T-helper 1 cell treated with Interleukin-12 subunit alpha and Interleukin-12 subunit beta and Interleukin-4 antibody, amounts not matched to agents 30 μg/mL and 1 μg/mL, for 36 hours (primary cell): ENCODE measurements at regions not wholly inside any gene's neighbourhood (a gene's known extent, or its start where the extent isn't known, plus 50 kb on each side); places are given as distances from the start of the nearest gene placed in this dataset.

Experiments used
- H3K27ac Mint-ChIP-seq: one replicate; pipeline ENCODE4 v1.8.0; 2021; ENCODE audit warnings: mild to moderate bottlenecking, mixed read lengths
- H3K27me3 Mint-ChIP-seq: one replicate; pipeline ENCODE4 v1.8.0; 2021; ENCODE audit warnings: low read depth, mixed read lengths
- H3K36me3 Mint-ChIP-seq: one replicate; pipeline ENCODE4 v1.8.0; 2021; ENCODE audit warnings: low read depth, mixed read lengths
- H3K4me1 Mint-ChIP-seq: one replicate; pipeline ENCODE4 v1.8.0; 2021; ENCODE audit warnings: low read depth, mixed read lengths
- H3K4me3 Mint-ChIP-seq: one replicate; pipeline ENCODE4 v1.8.0; 2021; ENCODE audit warnings: mild to moderate bottlenecking, moderate library complexity, mixed read lengths
- H3K9me3 Mint-ChIP-seq: one replicate; pipeline ENCODE4 v1.8.0; 2021; ENCODE audit warnings: mixed read lengths

GRCh38 chr1:38273196-38273804 is 226.7 kb upstream of the POU3F1 start:
- no peaks in the 10 kb centered on the region for H3K9me3 Mint-ChIP-seq
- no peak overlapping the region for H3K4me3 Mint-ChIP-seq
- no peaks in the 10 kb centered on the region for H3K4me1 Mint-ChIP-seq
- no peaks in the 10 kb centered on the region for H3K36me3 Mint-ChIP-seq
- no peak overlapping the region for H3K27ac Mint-ChIP-seq
- H3K27me3 Mint-ChIP-seq = peaks cover 27% of the 10 kb centered on the region

DNA sequence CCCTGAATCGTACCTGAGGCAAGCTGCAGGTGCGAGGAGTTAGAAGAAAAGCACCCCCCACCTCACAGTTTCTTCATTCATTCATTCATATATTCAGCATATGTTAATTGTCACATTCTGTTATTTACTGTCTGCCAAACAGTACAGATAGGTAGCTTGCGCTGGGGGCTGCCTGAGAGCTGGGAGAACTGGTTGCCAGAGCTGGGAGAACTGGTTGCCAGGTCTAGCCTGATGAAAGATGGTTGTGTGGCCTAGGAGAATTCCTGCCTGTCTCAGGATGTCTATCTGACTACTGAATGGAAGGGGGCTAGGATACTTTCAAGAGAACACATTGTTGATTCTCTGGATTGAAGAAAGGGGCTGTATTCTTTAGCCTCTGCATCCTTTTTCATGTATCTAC is 225.9 kb upstream of the POU3F1 start:
- Mint-ChIP-seq H3K27ac (no peak overlapping the region), H3K4me3 (no peak overlapping the region), H3K27me3 (peaks cover 31% of the 10 kb centered on the region), H3K4me1 (no peaks in the 10 kb centered on the region), H3K9me3 (no peaks in the 10 kb centered on the region), H3K36me3 (no peaks in the 10 kb centered on the region)

DNA sequence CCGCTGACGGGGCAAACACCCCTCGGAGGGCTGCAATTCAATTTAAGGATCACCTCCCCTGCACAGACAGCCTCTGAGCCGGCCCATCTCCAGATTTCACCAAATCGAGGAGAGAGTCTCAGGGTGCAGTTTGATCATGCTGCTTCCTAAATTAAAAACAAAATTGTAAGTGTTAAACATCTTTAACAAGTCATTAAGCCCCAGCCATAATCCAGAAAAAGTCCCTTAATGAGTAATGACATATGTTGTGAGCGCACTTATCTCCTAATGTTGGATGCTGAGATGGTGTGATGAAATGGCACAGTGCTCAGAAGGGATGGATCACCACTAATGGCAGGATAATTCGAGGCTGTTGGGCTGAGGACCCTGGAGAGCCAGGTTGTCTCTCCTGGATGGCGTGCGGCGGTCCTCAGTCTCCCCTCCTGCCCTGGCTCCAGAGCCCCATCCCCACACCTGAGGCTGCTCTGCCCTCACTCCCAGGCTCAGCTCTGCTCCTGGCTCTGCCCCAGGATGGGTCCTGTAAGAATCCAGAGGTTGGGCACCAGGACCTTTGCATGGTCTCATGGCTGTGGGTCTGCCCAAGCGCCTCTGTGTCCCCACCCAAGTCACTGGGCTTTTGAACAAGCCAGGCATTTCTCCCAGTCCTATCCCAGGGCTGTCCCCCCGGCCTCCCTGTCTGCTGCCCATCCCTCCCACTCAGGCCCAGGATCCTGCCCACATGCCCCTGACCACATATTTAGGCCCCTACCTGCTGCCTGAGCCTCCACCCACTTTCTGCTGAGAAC is 224.4 kb upstream of the POU3F1 start:
- Mint-ChIP-seq H3K27me3 (peaks cover 31% of the 10 kb centered on the region), H3K4me3 (no peak overlapping the region)

DNA sequence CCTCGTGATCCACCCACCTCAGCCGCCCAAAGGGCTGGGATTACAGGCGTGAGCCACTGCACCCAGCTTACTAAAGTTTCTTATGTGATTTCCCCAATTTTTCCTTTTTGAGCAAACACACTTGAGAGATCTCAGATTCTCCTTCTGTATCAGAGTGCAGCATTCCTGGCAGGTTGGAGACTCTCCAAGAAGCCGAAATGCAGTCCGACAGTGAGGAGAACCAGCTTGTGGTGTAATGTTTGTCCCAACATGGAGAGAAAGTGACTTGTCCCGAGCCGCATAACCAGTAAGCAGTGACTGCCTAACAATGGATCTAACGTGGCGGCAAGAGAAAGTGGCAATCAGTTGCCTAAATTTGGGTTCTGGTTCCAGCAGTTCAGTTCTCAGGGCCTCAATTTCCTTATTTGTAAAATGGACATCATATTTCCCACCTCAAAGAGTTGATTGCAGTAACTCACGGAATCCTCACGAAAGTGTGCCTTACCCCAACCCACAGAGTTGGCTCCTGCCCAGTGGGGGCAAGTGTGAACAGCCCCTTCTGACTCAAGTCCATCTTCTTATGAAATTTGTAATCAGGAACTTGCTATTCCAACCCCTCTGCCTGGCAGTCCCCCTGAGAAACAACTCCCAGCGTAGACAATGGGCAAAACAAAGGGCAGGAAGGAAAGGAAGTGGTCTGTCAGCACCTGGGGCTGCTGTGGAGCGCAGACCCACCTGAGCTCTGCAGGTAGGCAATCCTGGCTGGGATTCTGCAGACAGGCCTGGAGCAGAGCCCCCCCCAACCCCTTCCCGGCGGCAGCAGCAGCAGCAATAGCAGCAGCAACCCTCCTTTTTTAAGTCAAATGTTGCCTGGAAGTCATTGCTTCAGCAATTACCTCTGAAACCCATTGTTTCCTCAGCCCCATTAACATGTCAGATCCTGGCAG is 223.6 kb upstream of the POU3F1 start:
- no peaks in the 10 kb centered on the region for H3K9me3 Mint-ChIP-seq
- no peaks in the 10 kb centered on the region for H3K36me3 Mint-ChIP-seq
- peaks cover 31% of the 10 kb centered on the region for H3K27me3 Mint-ChIP-seq
- no peaks in the 10 kb centered on the region for H3K4me1 Mint-ChIP-seq
- no peak overlapping the region for H3K27ac Mint-ChIP-seq
- H3K4me3 Mint-ChIP-seq = no peak overlapping the region

More for the DNA sequence above, 224.4 kb upstream of the POU3F1 start:
- H3K36me3 Mint-ChIP-seq = no peaks in the 10 kb centered on the region
- H3K27ac Mint-ChIP-seq = no peak overlapping the region
- no peaks in the 10 kb centered on the region for H3K4me1 Mint-ChIP-seq
- H3K9me3 Mint-ChIP-seq = no peaks in the 10 kb centered on the region

GRCh38 chr1:38268226-38268625 is 221.6 kb upstream of the POU3F1 start:
- no peaks in the 10 kb centered on the region for H3K9me3 Mint-ChIP-seq
- peaks cover 31% of the 10 kb centered on the region for H3K27me3 Mint-ChIP-seq
- H3K27ac Mint-ChIP-seq = no peak overlapping the region
- no peaks in the 10 kb centered on the region for H3K4me1 Mint-ChIP-seq
- H3K4me3 Mint-ChIP-seq = no peak overlapping the region
- no peaks in the 10 kb centered on the region for H3K36me3 Mint-ChIP-seq

DNA sequence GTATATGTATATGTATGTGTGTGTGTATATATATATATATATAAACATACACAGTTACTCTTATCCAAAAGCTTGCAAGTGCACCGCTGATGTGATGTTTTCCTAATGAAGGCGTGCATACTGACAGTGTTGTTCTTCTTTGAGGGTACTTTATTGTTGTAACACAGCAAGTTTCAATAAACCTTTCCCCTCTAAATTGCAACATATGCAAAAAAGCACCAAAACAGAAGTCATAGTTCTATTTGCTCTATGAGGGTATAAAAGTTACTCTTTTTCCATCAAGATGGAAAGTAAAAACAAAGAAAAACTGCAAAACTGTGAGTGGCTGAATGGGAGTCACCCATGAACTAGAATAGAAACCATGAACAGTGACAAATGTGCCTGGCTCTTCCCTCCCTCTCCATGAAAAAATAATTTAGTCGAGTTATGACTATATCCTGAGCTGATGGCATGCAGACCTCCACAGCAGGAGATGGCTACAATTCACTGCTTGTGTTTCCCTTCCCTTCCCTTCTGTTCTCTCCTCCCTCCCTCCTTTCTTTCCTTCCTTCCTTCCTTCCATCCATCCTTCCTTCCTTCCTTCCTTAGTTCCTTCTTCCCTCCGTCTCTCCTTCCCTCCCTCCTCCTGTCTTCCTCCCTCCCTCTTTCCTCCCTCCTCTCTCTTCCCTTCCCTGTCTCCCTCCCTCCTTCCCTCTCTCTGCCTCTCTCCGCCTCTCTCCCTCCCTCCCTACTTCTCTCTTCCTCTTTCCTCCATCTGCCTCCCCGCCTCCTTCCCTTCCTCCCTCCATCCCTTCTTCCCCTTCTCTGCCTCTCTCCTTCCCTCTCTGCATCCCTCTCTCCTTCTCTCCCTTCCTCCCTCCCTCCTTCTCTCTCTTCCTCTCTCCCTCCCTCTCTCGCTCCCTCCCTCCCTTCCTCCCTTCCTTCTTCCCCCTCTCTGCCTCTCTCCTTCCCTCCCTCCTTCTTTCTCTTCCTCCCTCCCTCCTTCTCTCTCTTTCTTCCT is 220.7 kb upstream of the POU3F1 start:
- Mint-ChIP-seq H3K4me3 (no peak overlapping the region), H3K9me3 (no peaks in the 10 kb centered on the region), H3K27ac (no peak overlapping the region), H3K27me3 (peaks cover 29% of the 10 kb centered on the region), H3K36me3 (no peaks in the 10 kb centered on the region), H3K4me1 (no peaks in the 10 kb centered on the region)

DNA sequence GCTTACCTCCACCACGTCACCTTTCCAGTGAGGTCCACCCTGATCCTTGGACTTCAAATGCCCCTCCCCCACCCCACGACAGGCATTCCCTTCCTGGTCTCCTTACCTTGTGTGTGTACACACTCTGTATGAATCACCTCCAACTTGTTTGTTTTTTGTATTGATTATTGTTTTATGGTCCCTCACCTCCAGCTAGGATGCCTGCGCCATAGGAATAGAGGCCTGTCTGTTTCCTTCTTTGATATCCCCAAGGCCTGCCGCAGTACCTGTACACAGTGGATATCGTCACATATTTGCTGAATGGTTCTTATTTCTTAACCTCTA is 219.6 kb upstream of the POU3F1 start:
- Mint-ChIP-seq H3K27ac (no peak overlapping the region), H3K36me3 (no peaks in the 10 kb centered on the region), H3K4me3 (no peak overlapping the region), H3K27me3 (peaks cover 19% of the 10 kb centered on the region), H3K4me1 (no peaks in the 10 kb centered on the region), H3K9me3 (no peaks in the 10 kb centered on the region)

- H3K27me3 Mint-ChIP-seq = peaks cover 22% of the 10 kb centered on the region
- no peaks in the 10 kb centered on the region for H3K4me1 Mint-ChIP-seq
- H3K4me3 Mint-ChIP-seq = no peak overlapping the region
- no peaks in the 10 kb centered on the region for H3K36me3 Mint-ChIP-seq
- no peaks in the 10 kb centered on the region for H3K9me3 Mint-ChIP-seq
- H3K27ac Mint-ChIP-seq = no peak overlapping the region
These were observed 219.0 kb upstream of the POU3F1 start for GRCh38 chr1:38265293-38266196.

GRCh38 chr1:38263438-38263837 is 216.8 kb upstream of the POU3F1 start:
- H3K4me1 Mint-ChIP-seq = no peaks in the 10 kb centered on the region
- no peaks in the 10 kb centered on the region for H3K9me3 Mint-ChIP-seq
- no peak overlapping the region for H3K27ac Mint-ChIP-seq
- H3K27me3 Mint-ChIP-seq = peaks cover 8% of the 10 kb centered on the region
- no peak overlapping the region for H3K4me3 Mint-ChIP-seq
- no peaks in the 10 kb centered on the region for H3K36me3 Mint-ChIP-seq

DNA sequence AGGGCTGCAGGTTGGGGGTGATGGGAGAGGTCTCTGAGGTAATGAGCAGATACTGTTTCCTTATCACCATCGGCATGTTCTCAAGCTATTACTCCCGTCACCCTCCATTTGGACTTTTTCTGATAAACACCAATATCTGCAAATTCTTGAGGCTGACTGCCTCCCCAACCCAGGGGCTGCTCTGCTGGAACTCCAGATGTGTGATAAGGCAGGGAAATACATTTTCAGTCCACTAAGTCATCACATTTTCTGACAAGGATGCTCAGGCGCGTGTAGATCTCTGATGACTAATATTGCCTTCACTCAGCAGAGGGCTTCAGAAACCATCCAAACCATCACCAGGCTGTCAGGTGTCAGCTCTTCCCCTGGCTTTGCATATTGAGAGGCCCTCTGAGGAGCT is 215.0 kb upstream of the POU3F1 start:
- no peaks in the 10 kb centered on the region for H3K9me3 Mint-ChIP-seq
- no peaks in the 10 kb centered on the region for H3K36me3 Mint-ChIP-seq
- H3K27ac Mint-ChIP-seq = no peak overlapping the region
- no peak overlapping the region for H3K4me3 Mint-ChIP-seq
- no peaks in the 10 kb centered on the region for H3K4me1 Mint-ChIP-seq
- H3K27me3 Mint-ChIP-seq = peaks cover 5% of the 10 kb centered on the region

- Mint-ChIP-seq H3K4me3 (no peak overlapping the region), H3K36me3 (no peaks in the 10 kb centered on the region), H3K27me3 (peaks cover 15% of the 10 kb centered on the region), H3K9me3 (no peaks in the 10 kb centered on the region), H3K27ac (no peak overlapping the region), H3K4me1 (peaks cover 3% of the 10 kb centered on the region)
These were observed 211.6 kb upstream of the POU3F1 start for GRCh38 chr1:38258085-38258627.

DNA sequence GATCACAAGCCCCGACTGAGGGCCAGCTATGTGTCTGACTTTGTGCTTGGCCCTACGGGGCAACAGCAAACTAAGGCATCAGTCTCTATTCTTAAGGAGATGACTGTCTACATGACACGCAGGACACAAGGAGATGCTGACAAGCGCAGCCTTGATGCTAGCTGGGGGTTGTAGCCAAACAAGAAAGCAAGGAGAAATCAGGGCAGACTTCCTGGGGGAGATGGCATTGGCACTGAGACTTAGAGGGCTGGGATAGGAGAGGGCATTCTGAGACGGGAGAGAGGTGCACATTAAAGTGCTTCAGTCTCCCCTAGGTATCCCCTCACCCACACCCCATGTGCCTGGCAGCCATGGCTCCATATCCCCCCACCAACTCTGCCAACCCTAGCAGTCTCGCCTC is 210.8 kb upstream of the POU3F1 start:
- no peaks in the 10 kb centered on the region for H3K9me3 Mint-ChIP-seq
- peaks cover 18% of the 10 kb centered on the region for H3K27me3 Mint-ChIP-seq
- H3K27ac Mint-ChIP-seq = no peak overlapping the region
- peaks cover 3% of the 10 kb centered on the region for H3K4me1 Mint-ChIP-seq
- H3K36me3 Mint-ChIP-seq = no peaks in the 10 kb centered on the region
- no peak overlapping the region for H3K4me3 Mint-ChIP-seq

DNA sequence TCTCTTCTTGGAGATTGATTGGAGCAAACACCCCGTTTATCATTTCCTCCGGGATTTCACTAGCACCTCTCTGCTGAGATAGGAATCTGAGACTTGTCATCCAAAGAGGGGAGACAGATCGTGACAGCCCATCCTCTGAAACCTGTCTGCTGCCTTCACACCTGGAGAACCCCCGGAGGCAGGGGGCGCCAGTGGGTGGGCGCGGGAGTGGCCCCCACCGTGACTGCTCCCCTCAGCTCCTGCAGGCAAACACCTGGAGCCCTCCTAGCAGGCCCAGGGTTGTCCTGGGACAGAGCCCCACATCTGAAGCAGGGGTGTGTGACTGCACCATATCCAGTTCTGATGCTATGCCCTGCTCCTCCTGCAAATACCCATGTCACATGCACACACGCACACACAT is 209.5 kb upstream of the POU3F1 start:
- Mint-ChIP-seq H3K27ac (no peak overlapping the region), H3K4me1 (peaks cover 3% of the 10 kb centered on the region), H3K36me3 (no peaks in the 10 kb centered on the region), H3K9me3 (no peaks in the 10 kb centered on the region), H3K27me3 (peaks cover 18% of the 10 kb centered on the region), H3K4me3 (no peak overlapping the region)
